ENCODE measurements at regions not wholly inside any gene's neighbourhood (a gene's known extent, or its start where the extent isn't known, plus 50 kb on each side); places are given as distances from the start of the nearest gene placed in this dataset.

DNA sequence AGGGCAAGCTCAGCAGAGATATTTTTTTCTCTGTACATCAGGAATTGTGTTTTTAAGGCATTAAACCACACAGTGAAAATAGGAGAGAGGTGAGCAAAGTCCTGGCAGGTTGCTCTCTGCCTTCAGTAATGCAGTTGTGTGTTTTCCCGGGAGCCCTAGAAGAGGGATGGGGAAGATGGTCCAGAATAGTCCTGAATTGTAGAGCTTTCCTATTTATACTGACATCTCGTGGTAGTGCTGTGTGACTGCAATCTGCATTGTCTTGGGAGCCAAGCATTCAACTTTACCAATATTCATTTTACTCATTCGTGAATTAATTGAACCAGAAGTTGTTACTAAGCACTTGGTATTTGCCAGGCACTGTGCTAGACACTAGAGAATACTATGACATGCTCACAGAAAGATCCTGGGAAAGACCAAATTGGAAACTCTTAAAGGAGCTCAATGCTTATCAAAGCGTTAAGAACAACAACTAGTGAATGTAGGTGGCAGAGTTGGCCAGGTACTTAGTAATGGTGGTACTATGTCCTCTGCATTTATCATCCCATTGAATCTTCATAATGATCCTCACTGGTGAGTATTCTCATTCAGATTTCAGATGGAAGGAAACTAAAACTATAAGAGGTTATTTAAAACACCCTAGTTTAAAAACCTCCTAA, 214.6 kb downstream of the TRIB2 start:
- no peak for TF ChIP-seq JUND (IDR thresholded peaks at IDR 0.05; ENCODE audit: low read depth)
- DNase-seq (ENCODE audit: low read depth in 1 of 2, low spot score in 1 of 2), result peak; percentile 28 to 42
- in situ Hi-C loops (cut with HindIII; ENCODE audit: low pct_unique_long_range_greater_than_20kb, low sequenced_read_pairs), result no loop called here

DNA sequence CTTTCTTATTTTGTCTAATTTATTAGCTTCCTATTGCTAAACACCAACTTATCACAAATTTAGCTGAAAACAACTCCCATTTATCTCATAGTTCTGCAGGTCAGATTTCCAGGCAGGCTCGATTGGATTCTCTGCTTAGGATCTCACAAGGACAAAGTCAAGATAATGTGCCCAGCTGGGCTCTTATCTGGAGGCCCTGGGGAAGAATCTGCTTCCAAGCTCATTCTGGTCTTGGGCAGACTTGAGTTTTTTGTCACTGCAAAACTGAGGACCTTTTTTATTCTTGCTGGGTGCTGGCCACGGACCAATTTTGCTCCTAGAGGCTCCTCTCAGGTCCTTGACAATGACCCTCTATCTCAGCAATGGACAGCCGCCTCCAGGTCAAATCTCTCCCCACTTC, 215.5 kb downstream of the TRIB2 start:
- DNase-seq (ENCODE audit: low read depth in 1 of 2, low spot score in 1 of 2), result no peak
- TF ChIP-seq JUND (IDR thresholded peaks at IDR 0.05; ENCODE audit: low read depth), result no peak
- in situ Hi-C loops (cut with HindIII; ENCODE audit: low pct_unique_long_range_greater_than_20kb, low sequenced_read_pairs), result no loop called here

DNA sequence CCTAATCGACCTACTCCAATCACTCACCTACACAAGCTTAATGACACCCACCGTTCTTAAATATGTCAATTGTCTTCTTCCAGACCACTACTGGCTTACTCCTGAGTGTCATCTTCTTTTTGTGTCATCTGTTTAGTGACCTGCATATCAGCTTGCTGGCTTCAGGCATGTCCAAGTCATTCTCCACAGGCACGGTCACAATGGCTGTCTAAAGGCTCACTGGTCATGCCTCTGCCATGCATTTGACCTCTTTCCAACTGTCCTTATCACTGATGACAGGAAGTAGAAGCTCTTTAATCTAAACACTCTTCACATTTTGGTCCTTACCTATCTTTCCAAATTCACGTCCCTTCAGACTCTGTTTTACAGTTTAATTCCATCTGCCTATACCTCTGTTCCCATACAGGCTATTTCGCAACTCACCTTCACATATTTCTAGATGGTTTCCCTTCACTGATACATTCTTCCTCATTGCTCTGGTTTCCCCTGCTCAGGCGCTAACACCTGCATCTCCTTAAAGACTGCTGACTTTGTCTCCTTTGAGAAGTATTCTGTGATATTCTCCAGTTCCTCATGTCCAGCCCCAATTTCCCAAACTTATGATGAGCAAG, 217.5 kb downstream of the TRIB2 start:
- no peak for DNase-seq (ENCODE audit: low read depth in 1 of 2, low spot score in 1 of 2)
- in situ Hi-C loops (cut with HindIII; ENCODE audit: low pct_unique_long_range_greater_than_20kb, low sequenced_read_pairs), result no loop called here
- TF ChIP-seq JUND (IDR thresholded peaks at IDR 0.05; ENCODE audit: low read depth), result no peak

DNA sequence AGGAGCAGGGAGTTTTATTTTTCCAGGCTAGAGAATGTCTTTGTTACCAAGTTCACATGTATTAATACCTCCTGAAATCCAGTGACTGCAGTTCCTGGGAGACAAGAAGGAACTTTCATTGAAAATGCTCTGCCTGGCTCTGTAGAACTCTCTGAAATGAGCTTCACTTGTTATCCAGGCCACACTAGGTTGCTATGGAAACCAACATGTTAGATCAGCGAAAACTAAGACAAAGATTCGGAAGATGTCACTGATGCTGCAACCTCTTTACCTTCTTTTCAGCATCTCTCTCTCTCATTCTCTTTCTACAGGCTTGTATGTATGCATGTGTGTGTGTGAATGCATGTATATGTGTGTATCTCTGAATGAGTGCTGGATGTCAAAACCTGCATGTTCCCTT, 218.5 kb downstream of the TRIB2 start:
- TF ChIP-seq JUND (IDR thresholded peaks at IDR 0.05; ENCODE audit: low read depth), result no peak
- DNase-seq (ENCODE audit: low read depth in 1 of 2, low spot score in 1 of 2), result no peak
- in situ Hi-C loops (cut with HindIII; ENCODE audit: low pct_unique_long_range_greater_than_20kb, low sequenced_read_pairs), result no loop called here

DNA sequence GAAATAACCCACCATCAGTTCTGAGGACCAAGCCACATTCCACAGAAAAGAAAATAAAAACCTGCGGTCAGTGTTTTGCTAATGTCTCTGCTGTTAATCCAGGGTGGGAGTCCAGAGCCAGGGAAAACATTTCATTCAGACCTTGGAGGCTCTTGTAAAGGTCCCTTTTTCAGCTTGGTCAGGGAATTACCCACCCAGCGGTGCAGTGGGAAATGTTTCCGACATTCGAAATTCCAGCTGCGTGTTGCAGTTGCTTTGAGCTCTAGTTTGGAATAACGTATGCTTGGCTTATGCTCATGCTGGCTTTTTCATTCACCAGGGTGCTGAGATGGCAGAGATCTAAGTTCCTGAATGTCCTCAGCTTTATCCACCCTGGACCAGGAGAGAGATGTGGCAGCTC, 219.1 kb downstream of the TRIB2 start:
- TF ChIP-seq JUND (IDR thresholded peaks at IDR 0.05; ENCODE audit: low read depth), result no peak
- in situ Hi-C loops (cut with HindIII; ENCODE audit: low pct_unique_long_range_greater_than_20kb, low sequenced_read_pairs), result no loop called here
- no peak for DNase-seq (ENCODE audit: low read depth in 1 of 2, low spot score in 1 of 2)

DNA sequence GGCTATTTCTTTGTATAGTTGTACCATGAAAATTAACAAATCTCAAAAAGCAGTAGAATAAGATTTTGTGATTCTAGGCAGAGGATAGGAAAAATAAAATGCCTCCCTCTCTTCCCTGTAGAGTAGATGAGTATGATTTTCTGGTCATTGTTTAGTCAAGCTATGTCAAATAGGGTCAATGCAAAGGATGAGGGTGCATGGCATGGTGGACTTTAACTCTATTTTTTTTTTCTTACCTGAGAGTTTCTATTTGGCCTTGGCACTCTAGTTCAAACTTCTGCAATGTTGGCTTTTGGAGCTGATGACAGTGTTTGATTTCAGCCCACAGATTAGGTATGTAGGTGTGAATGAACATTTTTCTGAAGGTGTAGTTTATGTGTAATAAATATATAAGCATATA, 224.5 kb downstream of the TRIB2 start:
- no peak for TF ChIP-seq JUND (IDR thresholded peaks at IDR 0.05; ENCODE audit: low read depth)
- in situ Hi-C loops (cut with HindIII; ENCODE audit: low pct_unique_long_range_greater_than_20kb, low sequenced_read_pairs), result no loop called here
- DNase-seq (ENCODE audit: low read depth in 1 of 2, low spot score in 1 of 2), result no peak

GRCh38 chr2:12948231-12948960, 231.7 kb downstream of the TRIB2 start:
- in situ Hi-C loops (cut with HindIII; ENCODE audit: low pct_unique_long_range_greater_than_20kb, low sequenced_read_pairs), result no loop called here
- TF ChIP-seq JUND (IDR thresholded peaks at IDR 0.05; ENCODE audit: low read depth), result no peak
- no peak for DNase-seq (ENCODE audit: low read depth in 1 of 2, low spot score in 1 of 2)

GRCh38 chr2:12948961-12949353, 232.2 kb downstream of the TRIB2 start:
- DNase-seq (ENCODE audit: low read depth in 1 of 2, low spot score in 1 of 2), result no peak
- in situ Hi-C loops (cut with HindIII; ENCODE audit: low pct_unique_long_range_greater_than_20kb, low sequenced_read_pairs), result no loop called here
- no peak for TF ChIP-seq JUND (IDR thresholded peaks at IDR 0.05; ENCODE audit: low read depth)

DNA sequence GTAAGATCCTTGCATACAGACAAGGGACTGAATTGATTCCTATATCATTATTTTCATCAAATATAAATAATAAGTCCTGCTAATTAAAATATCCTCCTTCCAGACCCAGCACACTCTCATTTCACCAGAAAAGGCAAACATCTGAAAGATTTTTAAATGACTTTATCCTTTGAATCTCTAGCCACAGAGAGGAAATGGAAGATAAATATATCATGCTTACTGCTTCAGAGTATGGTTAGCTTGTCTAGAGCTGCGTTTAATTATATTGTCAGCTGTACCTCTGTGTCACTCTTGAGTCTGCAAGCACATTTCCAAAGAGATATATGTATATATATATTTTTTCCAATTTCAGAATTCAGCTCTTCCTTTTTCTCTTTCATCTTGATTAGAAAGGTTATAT, 232.7 kb downstream of the TRIB2 start:
- TF ChIP-seq JUND (IDR thresholded peaks at IDR 0.05; ENCODE audit: low read depth), result no peak
- no peak for DNase-seq (ENCODE audit: low read depth in 1 of 2, low spot score in 1 of 2)
- in situ Hi-C loops (cut with HindIII; ENCODE audit: low pct_unique_long_range_greater_than_20kb, low sequenced_read_pairs), result no loop called here

GRCh38 chr2:12950174-12950573, 233.4 kb downstream of the TRIB2 start:
- DNase-seq (ENCODE audit: low read depth in 1 of 2, low spot score in 1 of 2), result no peak
- TF ChIP-seq JUND (IDR thresholded peaks at IDR 0.05; ENCODE audit: low read depth), result no peak
- in situ Hi-C loops (cut with HindIII; ENCODE audit: low pct_unique_long_range_greater_than_20kb, low sequenced_read_pairs), result no loop called here

DNA sequence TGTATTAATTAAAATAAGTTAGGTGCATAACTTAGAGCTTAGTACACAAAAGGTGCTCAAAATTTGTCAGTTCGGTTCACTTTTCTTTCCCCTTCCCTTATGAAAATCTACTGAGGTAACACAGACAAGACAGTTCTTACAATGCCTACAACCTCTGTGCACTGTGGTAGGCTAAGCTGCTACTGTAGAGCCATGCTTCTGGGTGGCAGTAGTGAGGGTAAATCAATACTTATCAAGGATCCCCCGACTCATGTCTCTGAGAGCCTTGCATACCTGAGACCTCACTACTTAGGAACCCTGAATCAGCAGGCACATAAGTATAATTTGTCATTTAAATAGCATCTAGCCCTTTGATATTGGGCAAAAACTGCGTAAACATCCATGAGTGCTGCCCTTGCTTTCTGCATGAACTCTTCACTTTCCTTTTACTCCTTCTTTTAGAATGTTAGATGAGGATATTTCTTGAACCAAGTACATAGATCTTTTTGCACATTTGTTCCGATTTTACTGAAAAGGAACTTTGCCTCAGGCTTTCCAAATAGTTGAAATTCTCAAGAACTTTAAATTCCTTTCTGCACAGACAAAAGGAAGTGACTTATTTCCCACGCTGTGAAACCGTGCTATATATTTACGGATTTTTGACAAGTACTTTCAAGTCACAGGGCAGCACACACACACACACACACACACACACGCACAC, 234.4 kb downstream of the TRIB2 start:
- DNase-seq (ENCODE audit: low read depth in 1 of 2, low spot score in 1 of 2), result no peak
- in situ Hi-C loops (cut with HindIII; ENCODE audit: low pct_unique_long_range_greater_than_20kb, low sequenced_read_pairs), result no loop called here
- TF ChIP-seq JUND (IDR thresholded peaks at IDR 0.05; ENCODE audit: low read depth), result no peak

GRCh38 chr2:12951657-12951973, 234.9 kb downstream of the TRIB2 start:
- no peak for DNase-seq (ENCODE audit: low read depth in 1 of 2, low spot score in 1 of 2)
- TF ChIP-seq JUND (IDR thresholded peaks at IDR 0.05; ENCODE audit: low read depth), result no peak
- in situ Hi-C loops (cut with HindIII; ENCODE audit: low pct_unique_long_range_greater_than_20kb, low sequenced_read_pairs), result no loop called here

- TF ChIP-seq JUND (IDR thresholded peaks at IDR 0.05; ENCODE audit: low read depth), result no peak
- in situ Hi-C loops (cut with HindIII; ENCODE audit: low pct_unique_long_range_greater_than_20kb, low sequenced_read_pairs), result no loop called here
- no peak for DNase-seq (ENCODE audit: low read depth in 1 of 2, low spot score in 1 of 2)
These were observed 236.9 kb downstream of the TRIB2 start for GRCh38 chr2:12953596-12953995.
